ENCODE measurements at regions not wholly inside any gene's neighbourhood (a gene's known extent, or its start where the extent isn't known, plus 50 kb on each side); places are given as distances from the start of the nearest gene placed in this dataset.

DNA sequence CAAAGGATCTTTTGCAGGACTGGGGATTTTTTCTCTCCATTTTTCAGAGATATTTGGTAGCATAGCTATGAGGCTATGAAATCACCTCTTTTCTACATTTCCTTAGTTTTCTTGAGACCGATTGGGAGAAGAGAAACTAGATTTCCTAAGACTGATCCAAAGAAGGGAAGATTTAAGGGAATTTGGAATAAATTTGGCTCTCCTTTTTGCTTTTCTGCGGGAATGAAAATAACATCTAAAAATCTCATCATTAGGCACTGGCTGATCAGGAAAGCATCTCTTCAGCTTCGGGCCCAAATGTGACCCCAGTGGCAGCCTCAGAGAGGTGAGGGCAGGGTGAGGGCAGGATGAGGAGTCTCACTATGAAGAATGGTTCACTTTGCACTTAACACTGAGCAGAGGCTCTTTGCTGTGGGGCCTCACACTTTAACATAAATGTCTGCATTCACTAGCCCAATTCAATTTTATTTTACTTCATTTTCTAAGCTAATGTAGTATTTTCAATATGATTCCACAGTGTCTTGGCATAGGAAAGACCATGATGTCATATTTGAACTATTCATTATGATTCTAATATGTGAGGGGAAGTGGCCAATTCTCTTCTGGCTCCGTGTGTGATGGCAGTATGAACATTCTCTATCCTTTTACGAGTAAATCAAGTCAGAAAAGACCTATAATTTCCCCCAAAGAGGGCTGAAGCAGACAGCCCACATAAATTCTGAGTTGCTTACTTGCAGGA is 193.2 kb downstream of the MEX3B start:
- Mint-ChIP-seq H3K4me1 (no peaks in the 10 kb centered on the region), H3K9me3 (peaks cover 0 to 3% (median 0%) of the 10 kb centered on the region in 11 donors), H3K27me3 (peaks cover 0 to 14% (median 11%) of the 10 kb centered on the region in 5 donors), H3K27ac (no peak overlapping the region), H3K36me3 (no peaks in the 10 kb centered on the region), H3K4me3 (no peak overlapping the region)
- ChIA-PET CTCF (no interaction called here), POLR2A (interaction anchor here (0.7 kb wide), 1 partner anchor 967 kb away, joined by 5 read pairs; no protein-coding TSS in a partner anchor)
- H3K27me3 ChIP-seq (ENCODE audit: control insufficient read depth in 2 of 2, insufficient read depth in 2 of 2, low read length in 2 of 2), result no peaks in the 10 kb centered on the region
- no peak for ATAC-seq
- no peaks in the 10 kb centered on the region for H3K4me1 ChIP-seq (ENCODE audit: control insufficient read depth in 2 of 2, insufficient read depth in 2 of 2, low read length in 2 of 2)
- no peaks in the 10 kb centered on the region for H3K9me3 ChIP-seq (ENCODE audit: control insufficient read depth in 2 of 3, low read length in 3 of 3)
- intact Hi-C loops (cut with micrococcal nuclease), result no loop called here
- no peaks in the 10 kb centered on the region for H3K36me3 ChIP-seq (ENCODE audit: control insufficient read depth in 2 of 3, insufficient read depth in 3 of 3, low read length in 3 of 3)
- DNase-seq, result no peak
- H3K4me3 ChIP-seq (ENCODE audit: low read length), result no peak overlapping the region
- H3K27ac ChIP-seq (ENCODE audit: low read depth, low read length), result no peak overlapping the region

- Histone ChIP-seq H3K4me1 (ENCODE audit: control insufficient read depth in 2 of 2, insufficient read depth in 2 of 2, low read length in 2 of 2) (no peaks in the 10 kb centered on the region), H3K4me3 (ENCODE audit: low read length) (no peak overlapping the region), H3K36me3 (ENCODE audit: control insufficient read depth in 2 of 3, insufficient read depth in 3 of 3, low read length in 3 of 3) (no peaks in the 10 kb centered on the region), H3K9me3 (ENCODE audit: control insufficient read depth in 2 of 3, low read length in 3 of 3) (no peaks in the 10 kb centered on the region), H3K27ac (ENCODE audit: low read depth, low read length) (no peak overlapping the region), H3K27me3 (ENCODE audit: control insufficient read depth in 2 of 2, insufficient read depth in 2 of 2, low read length in 2 of 2) (no peaks in the 10 kb centered on the region)
- Mint-ChIP-seq H3K4me1 (no peaks in the 10 kb centered on the region), H3K9me3 (no peaks in the 10 kb centered on the region), H3K27ac (no peak overlapping the region), H3K27me3 (peaks cover 0 to 16% (median 14%) of the 10 kb centered on the region in 5 donors), H3K36me3 (no peaks in the 10 kb centered on the region), H3K4me3 (no peak overlapping the region)
- ChIA-PET POLR2A (interaction anchor here (0.7 kb wide), 1 partner anchor 966 kb away, joined by 5 read pairs; no protein-coding TSS in a partner anchor), CTCF (no interaction called here)
- DNase-seq (no peak), ATAC-seq (no peak)
- intact Hi-C loops (cut with micrococcal nuclease), result no loop called here
Observed at GRCh38 chr15:81851757-81852156, 194.1 kb downstream of the MEX3B start.

GRCh38 chr15:81851325-81851724 is 194.5 kb downstream of the MEX3B start:
- Mint-ChIP-seq H3K4me3 (no peak overlapping the region), H3K9me3 (no peaks in the 10 kb centered on the region), H3K27ac (no peak overlapping the region), H3K4me1 (no peaks in the 10 kb centered on the region), H3K27me3 (peaks cover 0 to 17% (median 14%) of the 10 kb centered on the region in 5 donors), H3K36me3 (no peaks in the 10 kb centered on the region)
- intact Hi-C loops (cut with micrococcal nuclease), result no loop called here
- H3K4me3 ChIP-seq (ENCODE audit: low read length), result no peak overlapping the region
- H3K36me3 ChIP-seq (ENCODE audit: control insufficient read depth in 2 of 3, insufficient read depth in 3 of 3, low read length in 3 of 3), result no peaks in the 10 kb centered on the region
- no peaks in the 10 kb centered on the region for H3K27me3 ChIP-seq (ENCODE audit: control insufficient read depth in 2 of 2, insufficient read depth in 2 of 2, low read length in 2 of 2)
- H3K9me3 ChIP-seq (ENCODE audit: control insufficient read depth in 2 of 3, low read length in 3 of 3), result no peaks in the 10 kb centered on the region
- H3K27ac ChIP-seq (ENCODE audit: low read depth, low read length), result no peak overlapping the region
- ATAC-seq (no peak), DNase-seq (no peak)
- no peaks in the 10 kb centered on the region for H3K4me1 ChIP-seq (ENCODE audit: control insufficient read depth in 2 of 2, insufficient read depth in 2 of 2, low read length in 2 of 2)
- ChIA-PET POLR2A (no interaction called here), CTCF (no interaction called here)

DNA sequence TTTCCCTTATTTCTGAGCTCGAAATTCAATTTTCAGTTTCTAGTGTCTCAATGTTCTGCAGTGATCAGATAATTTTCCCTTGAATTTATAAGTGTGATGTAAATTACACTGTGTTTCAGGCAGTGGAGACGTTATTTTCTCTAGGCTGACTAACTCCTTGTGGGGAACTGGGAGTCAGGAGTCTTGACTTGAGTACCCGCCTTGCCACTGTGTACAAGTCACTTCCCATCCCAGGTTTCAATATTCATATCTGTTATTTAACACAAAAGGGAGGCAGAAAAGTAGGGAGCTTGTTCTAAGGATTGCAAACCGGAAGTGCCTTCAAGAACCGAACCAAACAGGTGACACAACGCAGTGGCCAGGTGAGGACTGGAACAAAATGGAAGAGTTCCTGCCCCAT is 196.5 kb downstream of the MEX3B start:
- no peaks in the 10 kb centered on the region for H3K9me3 ChIP-seq (ENCODE audit: control insufficient read depth in 2 of 3, low read length in 3 of 3)
- Mint-ChIP-seq H3K4me3 (no peak overlapping the region), H3K9me3 (peaks cover 0 to 3% (median 0%) of the 10 kb centered on the region in 11 donors), H3K4me1 (no peaks in the 10 kb centered on the region), H3K36me3 (no peaks in the 10 kb centered on the region), H3K27me3 (peaks cover 0 to 20% (median 15%) of the 10 kb centered on the region in 5 donors), H3K27ac (no peak overlapping the region)
- no peaks in the 10 kb centered on the region for H3K27me3 ChIP-seq (ENCODE audit: control insufficient read depth in 2 of 2, insufficient read depth in 2 of 2, low read length in 2 of 2)
- intact Hi-C loops (cut with micrococcal nuclease), result no loop called here
- H3K4me1 ChIP-seq (ENCODE audit: control insufficient read depth in 2 of 2, insufficient read depth in 2 of 2, low read length in 2 of 2), result no peaks in the 10 kb centered on the region
- H3K4me3 ChIP-seq (ENCODE audit: low read length), result no peak overlapping the region
- no peak for ATAC-seq
- no peak for DNase-seq
- POLR2A ChIA-PET, result interaction anchor here (0.6 kb wide), 1 partner anchor 593 kb away, joined by 4 read pairs; no protein-coding TSS in a partner anchor
- CTCF ChIA-PET, result no interaction called here
- H3K36me3 ChIP-seq (ENCODE audit: control insufficient read depth in 2 of 3, insufficient read depth in 3 of 3, low read length in 3 of 3), result no peaks in the 10 kb centered on the region
- no peak overlapping the region for H3K27ac ChIP-seq (ENCODE audit: low read depth, low read length)

GRCh38 chr15:81848701-81849100 is 197.1 kb downstream of the MEX3B start:
- intact Hi-C loops (cut with micrococcal nuclease), result no loop called here
- CTCF ChIA-PET, result no interaction called here
- Mint-ChIP-seq H3K36me3 (no peaks in the 10 kb centered on the region), H3K27me3 (peaks cover 0 to 20% (median 15%) of the 10 kb centered on the region in 5 donors), H3K4me3 (no peak overlapping the region), H3K4me1 (no peaks in the 10 kb centered on the region), H3K9me3 (peaks cover 0 to 3% (median 0%) of the 10 kb centered on the region in 11 donors), H3K27ac (no peak overlapping the region)
- Histone ChIP-seq H3K4me1 (ENCODE audit: control insufficient read depth in 2 of 2, insufficient read depth in 2 of 2, low read length in 2 of 2) (no peaks in the 10 kb centered on the region), H3K27me3 (ENCODE audit: control insufficient read depth in 2 of 2, insufficient read depth in 2 of 2, low read length in 2 of 2) (no peaks in the 10 kb centered on the region), H3K27ac (ENCODE audit: low read depth, low read length) (no peak overlapping the region), H3K36me3 (ENCODE audit: control insufficient read depth in 2 of 3, insufficient read depth in 3 of 3, low read length in 3 of 3) (no peaks in the 10 kb centered on the region), H3K9me3 (ENCODE audit: control insufficient read depth in 2 of 3, low read length in 3 of 3) (no peaks in the 10 kb centered on the region), H3K4me3 (ENCODE audit: low read length) (no peak overlapping the region)
- POLR2A ChIA-PET, result no interaction called here
- ATAC-seq, result no peak
- DNase-seq, result no peak

- no peak overlapping the region for H3K27ac ChIP-seq (ENCODE audit: low read depth, low read length)
- no peak overlapping the region for H3K27ac Mint-ChIP-seq
- peaks cover 0 to 4% (median 0%) of the 10 kb centered on the region in 11 donors for H3K9me3 Mint-ChIP-seq
- ChIA-PET POLR2A (no interaction called here), CTCF (no interaction called here)
- H3K36me3 ChIP-seq (ENCODE audit: control insufficient read depth in 2 of 3, insufficient read depth in 3 of 3, low read length in 3 of 3), result no peaks in the 10 kb centered on the region
- no peaks in the 10 kb centered on the region for H3K9me3 ChIP-seq (ENCODE audit: control insufficient read depth in 2 of 3, low read length in 3 of 3)
- H3K27me3 ChIP-seq (ENCODE audit: control insufficient read depth in 2 of 2, insufficient read depth in 2 of 2, low read length in 2 of 2), result no peaks in the 10 kb centered on the region
- no peak overlapping the region for H3K4me3 ChIP-seq (ENCODE audit: low read length)
- intact Hi-C loops (cut with micrococcal nuclease), result no loop called here
- H3K4me1 Mint-ChIP-seq, result no peaks in the 10 kb centered on the region
- no peak for ATAC-seq
- no peak overlapping the region for H3K4me3 Mint-ChIP-seq
- DNase-seq, result no peak
- H3K4me1 ChIP-seq (ENCODE audit: control insufficient read depth in 2 of 2, insufficient read depth in 2 of 2, low read length in 2 of 2), result no peaks in the 10 kb centered on the region
- no peaks in the 10 kb centered on the region for H3K36me3 Mint-ChIP-seq
- peaks cover 0 to 13% (median 3%) of the 10 kb centered on the region in 5 donors for H3K27me3 Mint-ChIP-seq
Observed at GRCh38 chr15:81843757-81844407, 201.9 kb downstream of the MEX3B start.

DNA sequence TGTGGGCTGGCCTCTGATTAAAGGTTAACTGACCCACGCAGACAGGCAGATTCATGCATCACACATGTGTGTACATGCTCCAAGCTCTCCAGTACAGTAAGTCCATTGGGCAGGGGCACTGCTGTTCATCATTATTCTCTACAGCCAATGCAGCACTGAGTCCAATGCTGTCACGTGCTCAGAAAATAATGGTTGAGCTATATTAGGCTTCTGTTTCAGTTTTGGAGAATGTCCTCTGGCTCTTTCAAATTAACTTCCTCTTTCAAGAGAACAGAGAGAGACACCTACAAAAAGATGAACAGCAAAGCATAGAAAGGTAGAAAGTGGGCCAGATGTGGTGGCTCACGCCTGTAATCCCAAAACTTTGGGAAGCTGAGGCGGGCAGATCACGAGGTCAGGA is 202.6 kb downstream of the MEX3B start:
- ChIA-PET CTCF (no interaction called here), POLR2A (no interaction called here)
- H3K9me3 ChIP-seq (ENCODE audit: control insufficient read depth in 2 of 3, low read length in 3 of 3), result no peaks in the 10 kb centered on the region
- H3K27ac Mint-ChIP-seq, result no peak overlapping the region
- H3K4me3 ChIP-seq (ENCODE audit: low read length), result no peak overlapping the region
- ATAC-seq (no peak), DNase-seq (no peak)
- H3K4me1 ChIP-seq (ENCODE audit: control insufficient read depth in 2 of 2, insufficient read depth in 2 of 2, low read length in 2 of 2), result no peaks in the 10 kb centered on the region
- H3K9me3 Mint-ChIP-seq, result peaks cover 0 to 4% (median 0%) of the 10 kb centered on the region in 11 donors
- no peaks in the 10 kb centered on the region for H3K27me3 ChIP-seq (ENCODE audit: control insufficient read depth in 2 of 2, insufficient read depth in 2 of 2, low read length in 2 of 2)
- no peaks in the 10 kb centered on the region for H3K4me1 Mint-ChIP-seq
- no peaks in the 10 kb centered on the region for H3K36me3 ChIP-seq (ENCODE audit: control insufficient read depth in 2 of 3, insufficient read depth in 3 of 3, low read length in 3 of 3)
- no peak overlapping the region for H3K4me3 Mint-ChIP-seq
- intact Hi-C loops (cut with micrococcal nuclease), result no loop called here
- H3K36me3 Mint-ChIP-seq, result no peaks in the 10 kb centered on the region
- H3K27ac ChIP-seq (ENCODE audit: low read depth, low read length), result no peak overlapping the region
- H3K27me3 Mint-ChIP-seq, result peaks cover 0 to 13% (median 3%) of the 10 kb centered on the region in 5 donors

All from naive thymus-derived CD4-positive, alpha-beta T cell (primary cell).